HG03066 (cell line): ENCODE measurements at regions not wholly inside any gene's neighbourhood (a gene's known extent, or its start where the extent isn't known, plus 50 kb on each side); places are given as distances from the start of the nearest gene placed in this dataset.

Experiments
- ATAC-seq: cut with Tn5 transposase; IDR thresholded peaks from one replicate; pipeline ENCODE4 v1.9.1; 2021; ENCODE audit warnings: low read depth; ENCODE audit not compliant: unreplicated experiment

GRCh38 chr2:14342313-14342712, 290.2 kb upstream of the LRATD1 start:
- no peak for ATAC-seq

GRCh38 chr2:14344355-14344754, 288.2 kb upstream of the LRATD1 start:
- ATAC-seq, result no peak

- ATAC-seq, result no peak
Observed at GRCh38 chr2:14348247-14348646, 284.3 kb upstream of the LRATD1 start.

- ATAC-seq, result no peak
Observed at GRCh38 chr2:14350856-14351255, 281.7 kb upstream of the LRATD1 start.

GRCh38 chr2:14352067-14352466, 280.4 kb upstream of the LRATD1 start:
- no peak for ATAC-seq

- ATAC-seq, result no peak
Observed at GRCh38 chr2:14354231-14354630, 278.3 kb upstream of the LRATD1 start.

- no peak for ATAC-seq
Observed at GRCh38 chr2:14355102-14355501, 277.4 kb upstream of the LRATD1 start.

GRCh38 chr2:14358339-14358738, 274.2 kb upstream of the LRATD1 start:
- no peak for ATAC-seq

GRCh38 chr2:14358774-14359173, 273.7 kb upstream of the LRATD1 start:
- no peak for ATAC-seq

- ATAC-seq, result no peak
Observed at GRCh38 chr2:14363137-14363536, 269.4 kb upstream of the LRATD1 start.

- ATAC-seq, result no peak
Observed at GRCh38 chr2:14363976-14364375, 268.5 kb upstream of the LRATD1 start.

GRCh38 chr2:14364471-14364870, 268.0 kb upstream of the LRATD1 start:
- no peak for ATAC-seq

GRCh38 chr2:14385043-14385442, 247.5 kb upstream of the LRATD1 start:
- no peak for ATAC-seq

- no peak for ATAC-seq
Observed at GRCh38 chr2:14387332-14387731, 245.2 kb upstream of the LRATD1 start.

GRCh38 chr2:14388724-14389123, 243.8 kb upstream of the LRATD1 start:
- no peak for ATAC-seq

GRCh38 chr2:14396533-14397083, 235.9 kb upstream of the LRATD1 start:
- ATAC-seq, result no peak

- no peak for ATAC-seq
Observed at GRCh38 chr2:14398641-14399040, 233.9 kb upstream of the LRATD1 start.

GRCh38 chr2:14401873-14402272, 230.6 kb upstream of the LRATD1 start:
- ATAC-seq, result no peak

GRCh38 chr2:14408695-14409094, 223.8 kb upstream of the LRATD1 start:
- no peak for ATAC-seq

- no peak for ATAC-seq
Observed at GRCh38 chr2:14417551-14417950, 215.0 kb upstream of the LRATD1 start.

GRCh38 chr2:14418115-14418514, 214.4 kb upstream of the LRATD1 start:
- no peak for ATAC-seq

- ATAC-seq, result no peak
Observed at GRCh38 chr2:14420851-14421250, 211.7 kb upstream of the LRATD1 start.

GRCh38 chr2:14422426-14422825, 210.1 kb upstream of the LRATD1 start:
- no peak for ATAC-seq
